C4-2B (cell line): ENCODE measurements at regions not wholly inside any gene's neighbourhood (a gene's known extent, or its start where the extent isn't known, plus 50 kb on each side); places are given as distances from the start of the nearest gene placed in this dataset.

ENCODE experiments used
- H3K27ac ChIP-seq: fragments of 450-650 bp; 2 replicates; pipeline ENCODE4 v1.5.1; 2017
- CTCF ChIP-seq: fragments of 450-650 bp; conservative IDR thresholded peaks from 2 replicates; pipeline ENCODE4 v1.5.1; 2017; ENCODE audit warnings: mild to moderate bottlenecking
- ZFX ChIP-seq: fragments of 450-650 bp; IDR thresholded peaks from 2 replicates; pipeline ENCODE4 v1.6.1; 2017

GRCh38 chr4:184929476-184929875 lies 88.8 kb upstream of the HELT start:
- no peak overlapping the region for H3K27ac ChIP-seq
- TF ChIP-seq ZFX (no peak), CTCF (no peak)

- no peak overlapping the region for H3K27ac ChIP-seq
- no peak for TF ChIP-seq CTCF
- TF ChIP-seq ZFX: no peak
Measured at GRCh38 chr4:184930026-184930425, 88.3 kb upstream of the HELT start.

- TF ChIP-seq ZFX: no peak
- no peak for TF ChIP-seq CTCF
- no peak overlapping the region for H3K27ac ChIP-seq
Measured at GRCh38 chr4:184932343-184932742, 85.9 kb upstream of the HELT start.

GRCh38 chr4:184933311-184933710 lies 85.0 kb upstream of the HELT start:
- TF ChIP-seq ZFX: no peak

GRCh38 chr4:184934184-184934583 lies 84.1 kb upstream of the HELT start:
- TF ChIP-seq CTCF (no peak), ZFX (no peak)
- H3K27ac ChIP-seq: no peak overlapping the region

More at GRCh38 chr4:184933311-184933710, 85.0 kb upstream of the HELT start:
- H3K27ac ChIP-seq: no peak overlapping the region

GRCh38 chr4:184934961-184935360 lies 83.3 kb upstream of the HELT start:
- TF ChIP-seq ZFX (no peak), CTCF (no peak)
- H3K27ac ChIP-seq: no peak overlapping the region

GRCh38 chr4:184936071-184936470 lies 82.2 kb upstream of the HELT start:
- TF ChIP-seq CTCF: no peak
- no peak for TF ChIP-seq ZFX
- H3K27ac ChIP-seq: no peak overlapping the region

- H3K27ac ChIP-seq: no peak overlapping the region
- TF ChIP-seq CTCF (no peak), ZFX (no peak)
Measured at GRCh38 chr4:184937030-184937710, 81.1 kb upstream of the HELT start.
